Jurkat, Clone E6-1 (cell line): ENCODE measurements at regions not wholly inside any gene's neighbourhood (a gene's known extent, or its start where the extent isn't known, plus 50 kb on each side); places are given as distances from the start of the nearest gene placed in this dataset.
"Not testable (repeated sequence)": the region's sequence is repeated elsewhere in the genome, so short reads cannot be mapped to it uniquely, and the experiment has no call there.

Experiments used
- DNase-seq: peaks from one replicate; pipeline ENCODE4 v3.0.0-alpha.2; 2011; ENCODE audit warnings: low read depth, low spot score
- H3K4me3 ChIP-seq: 2 replicates; pipeline ENCODE4 v1.5.1; 2011; ENCODE audit warnings: mild to moderate bottlenecking, low read length, control low read depth, moderate library complexity

GRCh38 chr1:118828038-118828437 lies 160.1 kb downstream of the TBX15 start:
- no peak for DNase-seq
- H3K4me3 ChIP-seq, result no peak overlapping the region

GRCh38 chr1:118827636-118828035 lies 160.5 kb downstream of the TBX15 start:
- DNase-seq, result no peak
- H3K4me3 ChIP-seq, result no peak overlapping the region

GRCh38 chr1:118827207-118827606 lies 160.9 kb downstream of the TBX15 start:
- no peak for DNase-seq
- H3K4me3 ChIP-seq, result no peak overlapping the region

GRCh38 chr1:118826669-118827068 lies 161.5 kb downstream of the TBX15 start:
- no peak overlapping the region for H3K4me3 ChIP-seq
- DNase-seq, result no peak

GRCh38 chr1:118825619-118826018 lies 162.5 kb downstream of the TBX15 start:
- no peak for DNase-seq
- no peak overlapping the region for H3K4me3 ChIP-seq

- H3K4me3 ChIP-seq, result no peak overlapping the region
- no peak for DNase-seq
Observed at GRCh38 chr1:118821801-118822200, 166.3 kb downstream of the TBX15 start.

- DNase-seq, result no peak
- no peak overlapping the region for H3K4me3 ChIP-seq
Observed at GRCh38 chr1:118820864-118821263, 167.3 kb downstream of the TBX15 start.

- H3K4me3 ChIP-seq, result no peak overlapping the region
- no peak for DNase-seq
Observed at GRCh38 chr1:118815909-118816308, 172.2 kb downstream of the TBX15 start.

- DNase-seq, result no peak
- H3K4me3 ChIP-seq, result no peak overlapping the region
Observed at GRCh38 chr1:118812555-118812954, 175.6 kb downstream of the TBX15 start.

- no peak overlapping the region for H3K4me3 ChIP-seq
- no peak for DNase-seq
Observed at GRCh38 chr1:118811156-118811555, 177.0 kb downstream of the TBX15 start.

GRCh38 chr1:118809586-118809985 lies 178.6 kb downstream of the TBX15 start:
- no peak overlapping the region for H3K4me3 ChIP-seq
- DNase-seq, result no peak

- H3K4me3 ChIP-seq, DNase-seq: not testable (repeated sequence)
Observed at GRCh38 chr1:118803128-118803527, 185.0 kb downstream of the TBX15 start.

GRCh38 chr1:118791094-118791691 lies 196.9 kb downstream of the TBX15 start:
- no peak overlapping the region for H3K4me3 ChIP-seq
- DNase-seq, result no peak

GRCh38 chr1:118788463-118788862 lies 199.7 kb downstream of the TBX15 start:
- no peak overlapping the region for H3K4me3 ChIP-seq
- no peak for DNase-seq

- no peak overlapping the region for H3K4me3 ChIP-seq
- no peak for DNase-seq
Observed at GRCh38 chr1:118786454-118787155, 201.5 kb downstream of the TBX15 start.

- no peak overlapping the region; the same call in 1 of the 2 replicates for H3K4me3 ChIP-seq
- DNase-seq, result peak; percentile 91
Observed at GRCh38 chr1:118785246-118785645, 202.9 kb downstream of the TBX15 start.

GRCh38 chr1:118783095-118783758 lies 204.9 kb downstream of the TBX15 start:
- no peak for DNase-seq
- H3K4me3 ChIP-seq, result no peak overlapping the region

- H3K4me3 ChIP-seq, result no peak overlapping the region
- DNase-seq, result no peak
Observed at GRCh38 chr1:118773656-118774055, 214.5 kb downstream of the TBX15 start.

GRCh38 chr1:118767971-118768370 lies 220.2 kb downstream of the TBX15 start:
- DNase-seq, result no peak
- no peak overlapping the region for H3K4me3 ChIP-seq

GRCh38 chr1:118753976-118754375 lies 234.2 kb downstream of the TBX15 start:
- DNase-seq, result no peak
- no peak overlapping the region for H3K4me3 ChIP-seq
